H9 (cell line): ENCODE measurements at regions not wholly inside any gene's neighbourhood (a gene's known extent, or its start where the extent isn't known, plus 50 kb on each side); places are given as distances from the start of the nearest gene placed in this dataset.
"Not testable (repeated sequence)": the region's sequence is repeated elsewhere in the genome, so short reads cannot be mapped to it uniquely, and the experiment has no call there.

ENCODE experiments used
- DNase-seq: peaks from one replicate; pipeline ENCODE4 v3.0.0-alpha.2; 2017
- H2AFZ ChIP-seq: one replicate; pipeline ENCODE4 v1.6.1; 2013; ENCODE audit warnings: mild to moderate bottlenecking, low read length, control low read depth, moderate library complexity
- H2AK5ac ChIP-seq: 2 replicates; pipeline ENCODE4 v1.6.1; 2013; ENCODE audit warnings: low read length, control low read depth, mixed read lengths; ENCODE audit not compliant: insufficient read length
- H2BK120ac ChIP-seq: one replicate; pipeline ENCODE4 v1.6.1; 2013; ENCODE audit warnings: low read depth, mild to moderate bottlenecking, low read length, control low read depth, inconsistent platforms; ENCODE audit not compliant: poor library complexity, severe bottlenecking
- H2BK12ac ChIP-seq: 2 replicates; pipeline ENCODE4 v1.6.1; 2013; ENCODE audit warnings: low read length, control low read depth, mixed read lengths, low read depth; ENCODE audit not compliant: insufficient read length
- H2BK15ac ChIP-seq: 2 replicates; pipeline ENCODE4 v1.6.1; 2013; ENCODE audit warnings: low read depth, low read length, control low read depth
- H2BK20ac ChIP-seq: one replicate; pipeline ENCODE4 v1.6.1; 2013; ENCODE audit warnings: low read depth, mild to moderate bottlenecking, low read length, control low read depth, inconsistent platforms; ENCODE audit not compliant: poor library complexity, severe bottlenecking
- H2BK5ac ChIP-seq: 2 replicates; pipeline ENCODE4 v1.6.1; 2013; ENCODE audit warnings: low read length, control low read depth, mixed read lengths; ENCODE audit not compliant: insufficient read length
- H3K14ac ChIP-seq: 2 replicates; pipeline ENCODE4 v1.6.1; 2013; ENCODE audit warnings: low read length, control low read depth; ENCODE audit not compliant: insufficient read depth
- H3K18ac ChIP-seq: 2 replicates; pipeline ENCODE4 v1.6.1; 2013; ENCODE audit warnings: low read depth, mild to moderate bottlenecking, mixed read lengths, low read length, control low read depth; ENCODE audit not compliant: insufficient read length
- H3K23ac ChIP-seq: 2 replicates; pipeline ENCODE4 v1.6.1; 2013; ENCODE audit warnings: low read length, control low read depth, mixed read lengths, low read depth; ENCODE audit not compliant: insufficient read length
- H3K23me2 ChIP-seq: 2 replicates; pipeline ENCODE4 v1.6.1; 2013; ENCODE audit warnings: low read depth, mild to moderate bottlenecking, mixed read lengths, low read length, control low read depth; ENCODE audit not compliant: insufficient read length, poor library complexity, severe bottlenecking
- H3K27ac ChIP-seq: 2 replicates; pipeline ENCODE4 v1.5.1; 2013; ENCODE audit warnings: low read length, control low read depth, mixed read lengths, low read depth; ENCODE audit not compliant: insufficient read length
- H3K27me3 ChIP-seq: 2 replicates; pipeline ENCODE4 v1.6.1; 2013; ENCODE audit warnings: low read length, control low read depth, inconsistent platforms; ENCODE audit not compliant: insufficient read depth
- H3K4ac ChIP-seq: 2 replicates; pipeline ENCODE4 v1.6.1; 2013; ENCODE audit warnings: low read depth, mild to moderate bottlenecking, control low read depth, inconsistent platforms, low read length, moderate library complexity
- H3K4me1 ChIP-seq: 2 replicates; pipeline ENCODE4 v1.6.1; 2013; ENCODE audit warnings: low read length, control low read depth, inconsistent platforms; ENCODE audit not compliant: insufficient read depth
- H3K4me2 ChIP-seq: 2 replicates; pipeline ENCODE4 v1.6.1; 2013; ENCODE audit warnings: low read length, control low read depth, mixed read lengths; ENCODE audit not compliant: insufficient read length, insufficient read depth
- H3K56ac ChIP-seq: 2 replicates; pipeline ENCODE4 v1.6.1; 2013; ENCODE audit warnings: low read depth, mild to moderate bottlenecking, mixed read lengths, low read length, control low read depth; ENCODE audit not compliant: insufficient read length
- H3K79me1 ChIP-seq: 2 replicates; pipeline ENCODE4 v1.6.1; 2013; ENCODE audit warnings: low read depth, mild to moderate bottlenecking, moderate library complexity, low read length, control low read depth, inconsistent platforms; ENCODE audit not compliant: insufficient read depth, poor library complexity, severe bottlenecking
- H3K79me2 ChIP-seq: 2 replicates; pipeline ENCODE4 v1.6.1; 2013; ENCODE audit warnings: low read length, control low read depth, inconsistent platforms; ENCODE audit not compliant: insufficient read depth
- H3K9ac ChIP-seq: 2 replicates; pipeline ENCODE4 v1.6.1; 2013; ENCODE audit warnings: low read length, control low read depth, mixed read lengths; ENCODE audit not compliant: insufficient read length; ENCODE audit errors: extremely low read depth
- H3K9me3 ChIP-seq: one replicate; pipeline ENCODE4 v1.6.1; 2013; ENCODE audit warnings: low read depth, low read length, inconsistent platforms; ENCODE audit not compliant: control insufficient read depth
- H3T11ph ChIP-seq: one replicate; pipeline ENCODE4 v1.6.1; 2013; ENCODE audit warnings: mild to moderate bottlenecking, low read length, control low read depth, inconsistent platforms
- H4K20me1 ChIP-seq: one replicate; pipeline ENCODE4 v1.6.1; 2013; ENCODE audit not compliant: control insufficient read depth, insufficient read length, insufficient read depth
- H4K5ac ChIP-seq: 2 replicates; pipeline ENCODE4 v1.6.1; 2013; ENCODE audit warnings: low read depth, mild to moderate bottlenecking, mixed read lengths, low read length, control low read depth; ENCODE audit not compliant: insufficient read length
- H4K8ac ChIP-seq: replicated peaks from 2 replicates; pipeline ENCODE4 v1.6.1; 2013; ENCODE audit warnings: low read length, control low read depth, mixed read lengths, low read depth; ENCODE audit not compliant: insufficient read length
- H4K91ac ChIP-seq: 2 replicates; pipeline ENCODE4 v1.6.1; 2013; ENCODE audit warnings: low read depth, mild to moderate bottlenecking, moderate library complexity, mixed read lengths, low read length, control low read depth; ENCODE audit not compliant: insufficient read length
- H3K27ac Mint-ChIP-seq, 3 experiments: 2 replicates in 2 of 3; 3 replicates in 1 of 3; pipeline ENCODE4 v1.8.0; 2020 to 2021; ENCODE audit warnings: mixed read lengths in 3 of 3, mild to moderate bottlenecking in 1 of 3, moderate library complexity in 1 of 3
- H3K27me3 Mint-ChIP-seq: 2 replicates; pipeline ENCODE4 v1.8.0; 2021; ENCODE audit warnings: low read depth, mild to moderate bottlenecking, moderate library complexity, mixed read lengths
- H3K36me3 Mint-ChIP-seq, 3 experiments: 2 replicates in 2 of 3; 3 replicates in 1 of 3; pipeline ENCODE4 v1.8.0; 2020 to 2021; ENCODE audit warnings: low read depth in 3 of 3, mixed read lengths in 3 of 3; ENCODE audit not compliant: insufficient read depth in 1 of 3
- H3K4me1 Mint-ChIP-seq, 2 experiments: 2 replicates each; pipeline ENCODE4 v1.8.0; 2020; ENCODE audit warnings: mixed read lengths in 2 of 2
- H3K4me3 Mint-ChIP-seq, 2 experiments: 2 replicates in 1 of 2; 3 replicates in 1 of 2; pipeline ENCODE4 v1.8.0; 2020 to 2021; ENCODE audit warnings: mild to moderate bottlenecking in 2 of 2, mixed read lengths in 2 of 2, moderate library complexity in 1 of 2
- H3K9me3 Mint-ChIP-seq, 2 experiments: 2 replicates in 1 of 2; 3 replicates in 1 of 2; pipeline ENCODE4 v1.8.0; 2020; ENCODE audit warnings: mild to moderate bottlenecking in 2 of 2, mixed read lengths in 2 of 2, moderate library complexity in 1 of 2
- WGBS: extraction: QIAGEN DNeasy Blood & Tissue Kit; methylation state at CpG from one replicate; pipeline ENCODE4 v1.1.7; 2013; ENCODE audit warnings: missing lambda C conversion rate, low lambda C conversion rate, mixed read lengths; ENCODE audit not compliant: insufficient read length; ENCODE audit errors: extremely low coverage; 5-methylcytosine and 5-hydroxymethylcytosine counted together

- H4K20me1 ChIP-seq, H2BK120ac ChIP-seq, H2AFZ ChIP-seq, H3K56ac ChIP-seq, H4K5ac ChIP-seq, H2BK5ac ChIP-seq, H2BK15ac ChIP-seq, H2BK20ac ChIP-seq, H3K27ac ChIP-seq, H4K91ac ChIP-seq, H3K4me1 Mint-ChIP-seq, H3K18ac ChIP-seq, H3K23me2 ChIP-seq, H3K4me3 Mint-ChIP-seq, H3K4ac ChIP-seq, H3K4me2 ChIP-seq, H3K14ac ChIP-seq, H3K27ac Mint-ChIP-seq, H3K9ac ChIP-seq, H2AK5ac ChIP-seq, H2BK12ac ChIP-seq, H3K4me1 ChIP-seq, H3K27me3 ChIP-seq, H3K27me3 Mint-ChIP-seq, H3K23ac ChIP-seq, H3K9me3 ChIP-seq, H3T11ph ChIP-seq, DNase-seq, H4K8ac ChIP-seq, H3K79me2 ChIP-seq, H3K79me1 ChIP-seq: not testable (repeated sequence)
- H3K36me3 Mint-ChIP-seq, result peaks cover 7 to 14% (median 12%) of the 10 kb centered on the region in 3 experiments
- H3K9me3 Mint-ChIP-seq, result peaks cover 13 to 19% of the 10 kb centered on the region in 2 experiments; a peak in 4 of 5 replicates
- no CpG with 5 or more reads among the region's 1 CpG for WGBS
These were observed 123.2 kb downstream of the KBTBD2 start for GRCh38 chr7:32768338-32768737.
